ENCODE measurements at regions not wholly inside any gene's neighbourhood (a gene's known extent, or its start where the extent isn't known, plus 50 kb on each side); places are given as distances from the start of the nearest gene placed in this dataset.
"Not testable (repeated sequence)": the region's sequence is repeated elsewhere in the genome, so short reads cannot be mapped to it uniquely, and the experiment has no call there.

GRCh38 chr4:186844059-186844681 lies 120.5 kb upstream of the FAT1 start:
- intact Hi-C loops (cut with DNase I, micrococcal nuclease): no loop called here

GRCh38 chr4:186845137-186845842 lies 121.6 kb upstream of the FAT1 start:
- intact Hi-C loops (cut with DNase I, micrococcal nuclease): no loop called here
- Histone ChIP-seq H3K36me3 (ENCODE audit: low read depth) (no peaks in the 10 kb centered on the region), H3K9me3 (no peaks in the 10 kb centered on the region), H3K4me3 (no peak overlapping the region), H3K4me1 (ENCODE audit: low read depth) (no peaks in the 10 kb centered on the region)
- TF ChIP-seq CTCF (IDR thresholded peaks at IDR 0.05): no peak
- DNase-seq: peak; percentile 21 to 52 (median 44)
- peak; percentile 95 for ATAC-seq

More at GRCh38 chr4:186844059-186844681, 120.5 kb upstream of the FAT1 start:
- H3K4me3 ChIP-seq: no peak overlapping the region
- no peak for TF ChIP-seq CTCF (IDR thresholded peaks at IDR 0.05)
- no peaks in the 10 kb centered on the region for H3K36me3 ChIP-seq (ENCODE audit: low read depth)
- no peaks in the 10 kb centered on the region for H3K4me1 ChIP-seq (ENCODE audit: low read depth)
- DNase-seq: peak; percentile 38 to 45 (median 44)
- peak; percentile 69 for ATAC-seq
- H3K9me3 ChIP-seq: no peaks in the 10 kb centered on the region

- H3K4me1 ChIP-seq (ENCODE audit: low read depth): peaks cover under 1% of the 10 kb centered on the region
- H3K4me3 ChIP-seq: no peak overlapping the region
- intact Hi-C loops (cut with DNase I, micrococcal nuclease): no loop called here
- TF ChIP-seq CTCF (IDR thresholded peaks at IDR 0.05): no peak
- DNase-seq: no peak
- ATAC-seq: no peak
- H3K36me3 ChIP-seq (ENCODE audit: low read depth): no peaks in the 10 kb centered on the region
- no peaks in the 10 kb centered on the region for H3K9me3 ChIP-seq
Measured at GRCh38 chr4:186846426-186846825, 122.8 kb upstream of the FAT1 start.

GRCh38 chr4:186847429-186848131 lies 123.9 kb upstream of the FAT1 start:
- ATAC-seq; H3K4me1 ChIP-seq (ENCODE audit: low read depth); H3K36me3 ChIP-seq (ENCODE audit: low read depth); H3K4me3 ChIP-seq; intact Hi-C loops (cut with DNase I, micrococcal nuclease); DNase-seq; H3K9me3 ChIP-seq: not testable (repeated sequence)

- H3K36me3 ChIP-seq (ENCODE audit: low read depth): no peaks in the 10 kb centered on the region
- H3K4me1 ChIP-seq (ENCODE audit: low read depth): peaks cover 5% of the 10 kb centered on the region
- no peak for DNase-seq
- TF ChIP-seq CTCF (IDR thresholded peaks at IDR 0.05): no peak
- no peak for ATAC-seq
- no peak overlapping the region for H3K4me3 ChIP-seq
- no peaks in the 10 kb centered on the region for H3K9me3 ChIP-seq
- intact Hi-C loops (cut with DNase I, micrococcal nuclease): no loop called here
Measured at GRCh38 chr4:186848437-186848836, 124.8 kb upstream of the FAT1 start.
